ENCODE measurements at regions not wholly inside any gene's neighbourhood (a gene's known extent, or its start where the extent isn't known, plus 50 kb on each side); places are given as distances from the start of the nearest gene placed in this dataset.
A peak's percentile ranks its signal among the peaks of the same experiment; 100 is the strongest.

- no peak overlapping the region for H3K4me3 ChIP-seq (ENCODE audit: control insufficient read depth in 2 of 3, extremely low read depth in 1 of 3, insufficient read depth in 2 of 3, low read depth in 1 of 3, low read length in 3 of 3)
- H2AFZ ChIP-seq (ENCODE audit: control insufficient read depth, low read length) = no peak overlapping the region
- no peaks in the 10 kb centered on the region for H3K9me1 ChIP-seq (ENCODE audit: control insufficient read depth, extremely low read depth, insufficient read depth, low read length)
- H3K9ac ChIP-seq (ENCODE audit: control insufficient read depth, extremely low read depth, insufficient read depth, low read length) = no peak overlapping the region
- no peaks in the 10 kb centered on the region for H3K4me1 ChIP-seq (ENCODE audit: control insufficient read depth, extremely low read depth, insufficient read depth, low read length)
- no peaks in the 10 kb centered on the region for H3K9me3 ChIP-seq (ENCODE audit: control insufficient read depth, low read depth, low read length)
- H3K4me2 ChIP-seq (ENCODE audit: control insufficient read depth, extremely low read depth, insufficient read depth, low read depth, low read length) = no peak overlapping the region
- H3K36me3 ChIP-seq (ENCODE audit: control insufficient read depth in 2 of 2, extremely low read depth in 1 of 2, insufficient read depth in 2 of 2, low read length in 2 of 2) = no peaks in the 10 kb centered on the region
- dilution Hi-C loops (cut with MboI; ENCODE audit: extremely low pct_ligation_motif_present, low sequenced_read_pairs) = no loop called here
- no peaks in the 10 kb centered on the region for H3K27me3 ChIP-seq (ENCODE audit: control insufficient read depth, extremely low read depth, insufficient read depth, low read length)
- FAIRE-seq (no peak), DNase-seq (ENCODE audit: low read depth, low spot score) (no peak)
- no peaks in the 10 kb centered on the region for H4K20me1 ChIP-seq (ENCODE audit: control insufficient read depth, extremely low read depth, insufficient read depth, low read length)
- TF ChIP-seq CTCF (optimal IDR thresholded peaks at IDR 0.05 in 1 of 3, IDR thresholded peaks at IDR 0.05 in 1 of 3, conservative IDR thresholded peaks at IDR 0.05 in 1 of 3; ENCODE audit: extremely low read depth in 1 of 3, insufficient read depth in 2 of 3, low read length in 3 of 3) (peak in 1 of 3 experiments; percentile 18), EZH2 (IDR thresholded peaks at IDR 0.05; ENCODE audit: low read length) (no peak)
- no peak overlapping the region for H3K27ac ChIP-seq (ENCODE audit: control insufficient read depth, insufficient read depth, low read length)
- no peaks in the 10 kb centered on the region for H3K79me2 ChIP-seq (ENCODE audit: control insufficient read depth, insufficient read depth, low read length)
Measured at GRCh38 chr4:111847296-111848008, 297.8 kb upstream of the FAM241A start.

GRCh38 chr4:111849746-111850284 lies 295.4 kb upstream of the FAM241A start:
- no peaks in the 10 kb centered on the region for H4K20me1 ChIP-seq (ENCODE audit: control insufficient read depth, extremely low read depth, insufficient read depth, low read length)
- no peak overlapping the region for H2AFZ ChIP-seq (ENCODE audit: control insufficient read depth, low read length)
- dilution Hi-C loops (cut with MboI; ENCODE audit: extremely low pct_ligation_motif_present, low sequenced_read_pairs) = no loop called here
- no peaks in the 10 kb centered on the region for H3K9me1 ChIP-seq (ENCODE audit: control insufficient read depth, extremely low read depth, insufficient read depth, low read length)
- H3K4me1 ChIP-seq (ENCODE audit: control insufficient read depth, extremely low read depth, insufficient read depth, low read length) = no peaks in the 10 kb centered on the region
- H3K36me3 ChIP-seq (ENCODE audit: control insufficient read depth in 2 of 2, extremely low read depth in 1 of 2, insufficient read depth in 2 of 2, low read length in 2 of 2) = no peaks in the 10 kb centered on the region
- no peaks in the 10 kb centered on the region for H3K9me3 ChIP-seq (ENCODE audit: control insufficient read depth, low read depth, low read length)
- H3K9ac ChIP-seq (ENCODE audit: control insufficient read depth, extremely low read depth, insufficient read depth, low read length) = no peak overlapping the region
- DNase-seq (ENCODE audit: low read depth, low spot score) = no peak
- H3K27me3 ChIP-seq (ENCODE audit: control insufficient read depth, extremely low read depth, insufficient read depth, low read length) = no peaks in the 10 kb centered on the region
- no peak for TF ChIP-seq CTCF (optimal IDR thresholded peaks at IDR 0.05 in 1 of 3, IDR thresholded peaks at IDR 0.05 in 1 of 3, conservative IDR thresholded peaks at IDR 0.05 in 1 of 3; ENCODE audit: extremely low read depth in 1 of 3, insufficient read depth in 2 of 3, low read length in 3 of 3)
- TF ChIP-seq EZH2 (IDR thresholded peaks at IDR 0.05; ENCODE audit: low read length) = no peak
- H3K79me2 ChIP-seq (ENCODE audit: control insufficient read depth, insufficient read depth, low read length) = no peaks in the 10 kb centered on the region
- H3K4me3 ChIP-seq (ENCODE audit: control insufficient read depth in 2 of 3, extremely low read depth in 1 of 3, insufficient read depth in 2 of 3, low read depth in 1 of 3, low read length in 3 of 3) = no peak overlapping the region
- no peak for FAIRE-seq
- no peak overlapping the region for H3K4me2 ChIP-seq (ENCODE audit: control insufficient read depth, extremely low read depth, insufficient read depth, low read depth, low read length)
- no peak overlapping the region for H3K27ac ChIP-seq (ENCODE audit: control insufficient read depth, insufficient read depth, low read length)

Data from keratinocyte (primary cell).